HuH-7 (cell line): ENCODE measurements at regions not wholly inside any gene's neighbourhood (a gene's known extent, or its start where the extent isn't known, plus 50 kb on each side); places are given as distances from the start of the nearest gene placed in this dataset.
A peak's percentile ranks its signal among the peaks of the same experiment; 100 is the strongest.

Experiments
- DNase-seq: peaks from one replicate; pipeline ENCODE4 v3.0.0; 2011; ENCODE audit warnings: low spot score

GRCh38 chrX:115491766-115492165 lies 69.2 kb upstream of the PLS3 start:
- no peak for DNase-seq

GRCh38 chrX:115493015-115493414 lies 68.0 kb upstream of the PLS3 start:
- no peak for DNase-seq

GRCh38 chrX:115494161-115494560 lies 66.8 kb upstream of the PLS3 start:
- DNase-seq: peak; percentile 8

GRCh38 chrX:115499112-115499805 lies 61.7 kb upstream of the PLS3 start:
- no peak for DNase-seq

GRCh38 chrX:115503099-115503498 lies 57.9 kb upstream of the PLS3 start:
- no peak for DNase-seq

GRCh38 chrX:115504167-115504566 lies 56.8 kb upstream of the PLS3 start:
- no peak for DNase-seq
